WTC11 (cell line): ENCODE measurements at regions not wholly inside any gene's neighbourhood (a gene's known extent, or its start where the extent isn't known, plus 50 kb on each side); places are given as distances from the start of the nearest gene placed in this dataset.

ENCODE experiments used
- ATAC-seq: fragments of 200-7000 bp; cut with Tn5 transposase; 2 replicates; pipeline ENCODE4 v1.10.0; 2021; ENCODE audit warnings: mild to moderate bottlenecking, moderate library complexity
- CTCF ChIA-PET: fragments of 300-600 bp; sonication (Branson Sonifier 250); formaldehyde crosslinking; loops from one replicate; lab custom pipeline; 2021; ENCODE audit warnings: antibody characterized with exemption; lab: Charles Lee
- POLR2A ChIA-PET: fragments of 350-600 bp; sonication (Branson Sonifier 250); formaldehyde crosslinking; loops from one replicate; lab custom pipeline; 2021; ENCODE audit warnings: antibody characterized with exemption; lab: Charles Lee
- DNase-seq: peaks from one replicate; pipeline ENCODE4 v3.0.0; 2021; ENCODE audit warnings: low spot score
- H3K27ac Mint-ChIP-seq: 2 replicates; pipeline ENCODE4 v1.8.0; 2021; ENCODE audit warnings: mixed read lengths
- H3K27me3 Mint-ChIP-seq: 2 replicates; pipeline ENCODE4 v1.8.0; 2021; ENCODE audit warnings: low read depth, mild to moderate bottlenecking, moderate library complexity, mixed read lengths
- H3K36me3 Mint-ChIP-seq: 2 replicates; pipeline ENCODE4 v1.8.0; 2021; ENCODE audit warnings: mixed read lengths
- H3K4me1 Mint-ChIP-seq: 2 replicates; pipeline ENCODE4 v1.8.0; 2022; ENCODE audit warnings: mixed read lengths
- H3K4me3 Mint-ChIP-seq: 2 replicates; pipeline ENCODE4 v1.8.0; 2021; ENCODE audit warnings: mild to moderate bottlenecking, moderate library complexity, mixed read lengths
- H3K9me3 Mint-ChIP-seq: 2 replicates; pipeline ENCODE4 v1.8.0; 2021; ENCODE audit warnings: mixed read lengths
- AR ChIP-seq: fragments of 250-450 bp; sonication (Bioruptor Pico); IDR thresholded peaks from 2 replicates; pipeline ENCODE4 v1.9.0; 2021; ENCODE audit warnings: mild to moderate bottlenecking
- ATF1 ChIP-seq: sonication (generic); formaldehyde crosslinking; IDR thresholded peaks from 2 replicates; pipeline ENCODE4 v1.8.1; 2023; ENCODE audit warnings: mild to moderate bottlenecking, moderate library complexity, missing genetic modification reagents
- ATF6 ChIP-seq: sonication (generic); formaldehyde crosslinking; IDR thresholded peaks from 2 replicates; pipeline ENCODE4 v1.8.1; 2023; ENCODE audit warnings: mild to moderate bottlenecking, missing genetic modification reagents
- CREB1 ChIP-seq: sonication (generic); formaldehyde crosslinking; IDR thresholded peaks from 2 replicates; pipeline ENCODE4 v1.8.0; 2023; ENCODE audit warnings: mild to moderate bottlenecking, missing genetic modification reagents
- MAX ChIP-seq: sonication (generic); formaldehyde crosslinking; IDR thresholded peaks from 2 replicates; pipeline ENCODE4 v1.8.0; 2022; ENCODE audit warnings: mild to moderate bottlenecking, missing genetic modification reagents
- NFATC4 ChIP-seq: fragments of 250-450 bp; sonication (Bioruptor Pico); IDR thresholded peaks from 2 replicates; pipeline ENCODE4 v1.9.0; 2021; ENCODE audit warnings: mild to moderate bottlenecking
- PRDM15 ChIP-seq: sonication (generic); formaldehyde crosslinking; IDR thresholded peaks from 2 replicates; pipeline ENCODE4 v1.8.0; 2022; ENCODE audit warnings: missing genetic modification reagents
- RELA ChIP-seq: sonication (generic); formaldehyde crosslinking; IDR thresholded peaks from 2 replicates; pipeline ENCODE4 v1.8.1; 2022; ENCODE audit warnings: missing genetic modification reagents, mild to moderate bottlenecking, borderline replicate concordance
- ZBTB21 ChIP-seq: sonication (generic); formaldehyde crosslinking; IDR thresholded peaks from 2 replicates; pipeline ENCODE4 v1.8.1; 2023; ENCODE audit warnings: mild to moderate bottlenecking, missing genetic modification reagents, borderline replicate concordance
- ZNF138 ChIP-seq: sonication (generic); formaldehyde crosslinking; conservative IDR thresholded peaks from 2 replicates; pipeline ENCODE4 v1.8.1; 2022; ENCODE audit warnings: mild to moderate bottlenecking, moderate library complexity, missing genetic modification reagents
- ZNF263 ChIP-seq: sonication (generic); formaldehyde crosslinking; IDR thresholded peaks from 2 replicates; pipeline ENCODE4 v1.8.1; 2022; ENCODE audit warnings: low read depth, mild to moderate bottlenecking, moderate library complexity, missing genetic modification reagents
- ZNF317 ChIP-seq: sonication (generic); formaldehyde crosslinking; IDR thresholded peaks from 2 replicates; pipeline ENCODE4 v1.8.1; 2023; ENCODE audit warnings: low read depth, mild to moderate bottlenecking, moderate library complexity, missing genetic modification reagents, borderline replicate concordance
- ZNF425 ChIP-seq: fragments of 250-450 bp; sonication (Bioruptor Pico); conservative IDR thresholded peaks from 2 replicates; pipeline ENCODE4 v1.9.0; 2021; ENCODE audit warnings: mild to moderate bottlenecking

- Mint-ChIP-seq H3K27me3 (no peaks in the 10 kb centered on the region), H3K27ac (no peak overlapping the region), H3K4me1 (no peaks in the 10 kb centered on the region), H3K9me3 (peaks cover 44% of the 10 kb centered on the region), H3K36me3 (peaks cover 18% of the 10 kb centered on the region), H3K4me3 (no peak overlapping the region)
- DNase-seq (no peak), ATAC-seq (no peak)
- TF ChIP-seq PRDM15 (CRISPR knock-in tag), result no peak
- no peak for TF ChIP-seq ZBTB21 (CRISPR knock-in tag)
- TF ChIP-seq AR (CRISPR knock-in tag), result no peak
- no peak for TF ChIP-seq ZNF138 (CRISPR knock-in tag)
- TF ChIP-seq ATF1, result no peak
- no peak for TF ChIP-seq MAX (CRISPR knock-in tag)
- POLR2A ChIA-PET, result no interaction called here
- CTCF ChIA-PET, result no interaction called here
Observed at GRCh38 chr7:118129041-118129795, 54.7 kb upstream of the LSM8 start.

GRCh38 chr7:118132764-118133163 lies 51.2 kb upstream of the LSM8 start:
- Mint-ChIP-seq H3K27me3 (no peaks in the 10 kb centered on the region), H3K4me1 (no peaks in the 10 kb centered on the region), H3K9me3 (peaks cover 24% of the 10 kb centered on the region), H3K36me3 (peaks cover 17% of the 10 kb centered on the region), H3K27ac (no peak overlapping the region), H3K4me3 (no peak overlapping the region)
- no peak for DNase-seq
- ChIA-PET CTCF (no interaction called here), POLR2A (no interaction called here)
- no peak for ATAC-seq
- TF ChIP-seq ZNF138 (CRISPR knock-in tag) (no peak), ZNF317 (CRISPR knock-in tag) (no peak), ATF6 (CRISPR knock-in tag) (no peak), NFATC4 (CRISPR knock-in tag) (no peak), ZNF263 (no peak), CREB1 (CRISPR knock-in tag) (no peak), RELA (no peak), ZNF425 (CRISPR knock-in tag) (no peak)
